ENCODE measurements at regions not wholly inside any gene's neighbourhood (a gene's known extent, or its start where the extent isn't known, plus 50 kb on each side); places are given as distances from the start of the nearest gene placed in this dataset.

DNA sequence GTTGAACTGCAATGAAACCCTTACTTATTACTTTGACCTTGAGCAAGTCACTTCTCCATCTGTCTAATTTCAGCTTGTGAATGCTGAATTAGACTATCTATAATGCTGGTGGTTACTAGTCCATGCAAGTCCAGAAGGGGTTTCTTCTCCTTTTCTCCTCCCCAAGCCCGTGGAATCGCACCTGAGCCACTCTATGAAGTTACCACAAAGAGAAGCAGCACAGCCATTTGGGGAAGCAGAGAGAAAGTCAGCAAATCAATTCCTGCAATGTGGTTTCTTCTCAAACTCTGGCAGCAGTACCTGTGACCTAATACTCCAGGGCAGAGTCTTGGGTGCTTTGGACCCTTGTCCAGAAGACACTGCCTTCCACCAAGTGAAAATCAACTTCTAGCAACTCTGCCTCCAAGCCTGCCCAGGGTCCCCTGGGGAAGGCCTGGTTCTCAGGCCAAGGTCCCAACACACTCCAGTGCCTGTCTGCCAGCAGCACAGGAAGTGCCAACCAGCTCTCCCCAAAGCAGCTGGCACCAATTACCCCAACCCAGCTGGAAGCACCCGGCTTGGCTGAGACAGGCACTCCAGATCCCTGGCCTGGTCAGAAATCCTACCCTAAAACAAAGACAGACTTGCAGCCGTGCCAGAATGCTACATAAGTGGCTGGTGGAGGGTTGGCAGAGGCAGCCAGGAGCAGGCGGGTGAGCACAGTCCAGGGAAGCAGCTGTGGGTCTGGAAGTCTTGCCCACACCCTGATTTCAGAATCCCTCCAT is 200.3 kb downstream of the LSM5 start:
- Histone ChIP-seq H3K27ac (no peak overlapping the region), H3K4me1 (replicated peaks in 1 of 2) (no peaks in the 10 kb centered on the region), H3K27me3 (no peaks in the 10 kb centered on the region), H3K4me3 (no peak overlapping the region), H3K9me3 (replicated peaks in 1 of 3) (no peaks in the 10 kb centered on the region), H3K36me3 (replicated peaks in 1 of 2) (no peaks in the 10 kb centered on the region)
- TF ChIP-seq, protein P1, sequence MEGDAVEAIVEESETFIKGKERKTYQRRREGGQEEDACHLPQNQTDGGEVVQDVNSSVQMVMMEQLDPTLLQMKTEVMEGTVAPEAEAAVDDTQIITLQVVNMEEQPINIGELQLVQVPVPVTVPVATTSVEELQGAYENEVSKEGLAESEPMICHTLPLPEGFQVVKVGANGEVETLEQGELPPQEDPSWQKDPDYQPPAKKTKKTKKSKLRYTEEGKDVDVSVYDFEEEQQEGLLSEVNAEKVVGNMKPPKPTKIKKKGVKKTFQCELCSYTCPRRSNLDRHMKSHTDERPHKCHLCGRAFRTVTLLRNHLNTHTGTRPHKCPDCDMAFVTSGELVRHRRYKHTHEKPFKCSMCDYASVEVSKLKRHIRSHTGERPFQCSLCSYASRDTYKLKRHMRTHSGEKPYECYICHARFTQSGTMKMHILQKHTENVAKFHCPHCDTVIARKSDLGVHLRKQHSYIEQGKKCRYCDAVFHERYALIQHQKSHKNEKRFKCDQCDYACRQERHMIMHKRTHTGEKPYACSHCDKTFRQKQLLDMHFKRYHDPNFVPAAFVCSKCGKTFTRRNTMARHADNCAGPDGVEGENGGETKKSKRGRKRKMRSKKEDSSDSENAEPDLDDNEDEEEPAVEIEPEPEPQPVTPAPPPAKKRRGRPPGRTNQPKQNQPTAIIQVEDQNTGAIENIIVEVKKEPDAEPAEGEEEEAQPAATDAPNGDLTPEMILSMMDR (IDR thresholded peaks at IDR 0.05), result no peak
- TF ChIP-seq POLR2A (IDR thresholded peaks at IDR 0.05), result no peak
- WGBS, 4 donors, result 66 to 90% (median 75%) methylated on average over 3 to 5 of the region's 5 CpGs
- peak in 1 of 7 donors; percentile 54 for DNase-seq
- intact Hi-C loops (cut with DNase I), result no loop called here

DNA sequence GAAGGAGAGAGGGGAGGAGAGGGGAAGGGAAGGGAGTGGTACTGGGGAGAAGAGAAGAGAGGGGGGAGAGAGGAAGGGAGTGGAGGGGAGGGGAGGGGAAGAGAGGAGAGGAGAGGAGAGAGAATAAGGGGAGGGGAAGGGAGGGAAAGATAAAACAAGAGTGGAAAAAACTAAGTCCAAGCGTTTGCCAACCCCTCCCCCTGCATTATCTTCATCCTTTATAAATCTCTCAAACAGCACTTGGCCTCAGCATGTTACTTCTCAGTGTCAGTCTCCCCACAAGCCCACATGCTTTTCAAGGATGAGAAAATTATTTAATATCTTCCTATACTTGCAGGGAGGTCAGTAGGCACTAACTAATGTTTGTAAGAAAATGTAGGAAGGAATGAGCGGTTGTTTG is 204.5 kb downstream of the LSM5 start:
- intact Hi-C loops (cut with DNase I), result no loop called here
- WGBS, 4 donors, result 44 to 61% (median 54%) methylated on average over 2 of the region's 2 CpGs
- TF ChIP-seq POLR2A (IDR thresholded peaks at IDR 0.05), result no peak
- TF ChIP-seq, protein P1 (IDR thresholded peaks at IDR 0.05), result no peak

DNA sequence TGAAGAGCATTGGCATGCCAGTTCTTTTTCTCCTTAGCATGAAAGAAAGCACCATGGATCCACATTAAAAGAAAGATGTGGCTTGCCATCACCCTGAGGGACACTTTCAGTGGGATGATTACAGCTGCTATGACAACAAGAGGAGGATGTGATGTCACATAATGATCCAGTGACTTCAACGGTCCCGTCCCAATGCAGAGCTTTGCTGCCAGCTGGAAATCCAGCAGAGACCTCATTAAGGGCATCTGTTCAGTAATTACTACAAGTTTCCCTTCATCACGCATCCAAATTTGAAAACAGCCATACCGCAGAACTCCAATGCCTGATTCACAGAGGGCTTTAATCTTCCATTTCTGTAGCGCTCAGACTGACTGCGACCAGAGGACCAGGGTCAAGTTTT is 206.6 kb downstream of the LSM5 start:
- 75 to 80% (median 77%) methylated on average over 6 of the region's 6 CpGs for WGBS, 4 donors
- H3K9me3 ChIP-seq (replicated peaks in 1 of 3), result no peaks in the 10 kb centered on the region
- TF ChIP-seq, protein P1 (IDR thresholded peaks at IDR 0.05), result no peak
- TF ChIP-seq POLR2A (IDR thresholded peaks at IDR 0.05), result no peak

More for the DNA sequence above, 204.5 kb downstream of the LSM5 start:
- H3K4me3 ChIP-seq, result no peak overlapping the region
- H3K9me3 ChIP-seq (replicated peaks in 1 of 3), result no peaks in the 10 kb centered on the region
- no peaks in the 10 kb centered on the region for H3K27me3 ChIP-seq
- DNase-seq, result no peak
- H3K27ac ChIP-seq, result no peak overlapping the region
- no peaks in the 10 kb centered on the region for H3K4me1 ChIP-seq (replicated peaks in 1 of 2)
- no peaks in the 10 kb centered on the region for H3K36me3 ChIP-seq (replicated peaks in 1 of 2)

DNA sequence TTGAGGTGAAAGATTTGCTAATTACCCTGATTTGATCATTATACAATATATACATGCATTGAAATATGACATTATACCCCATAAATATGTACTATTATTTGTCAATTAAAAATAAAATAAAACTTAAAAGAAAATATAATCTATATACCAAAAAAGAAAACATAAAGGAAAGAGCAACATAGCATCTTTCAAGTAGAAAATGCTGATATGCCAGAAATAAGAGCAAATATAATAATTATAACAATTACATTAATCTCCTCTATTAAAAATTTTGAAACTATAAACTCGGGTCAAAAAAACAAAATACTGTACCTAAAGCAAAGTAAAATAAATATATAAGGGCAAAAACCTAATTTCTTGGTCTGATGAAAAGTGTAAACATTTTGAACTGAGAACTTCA is 209.3 kb upstream of the PDE1C start:
- DNase-seq, result no peak
- no peak for TF ChIP-seq POLR2A (IDR thresholded peaks at IDR 0.05)
- TF ChIP-seq, protein P1 (IDR thresholded peaks at IDR 0.05), result no peak
- Histone ChIP-seq H3K27ac (no peak overlapping the region), H3K27me3 (no peaks in the 10 kb centered on the region), H3K36me3 (replicated peaks in 1 of 2) (no peaks in the 10 kb centered on the region), H3K9me3 (replicated peaks in 1 of 3) (no peaks in the 10 kb centered on the region), H3K4me3 (no peak overlapping the region), H3K4me1 (replicated peaks in 1 of 2) (no peaks in the 10 kb centered on the region)
- WGBS, 4 donors, result 33 to 42% (median 40%) methylated on average over 1 of the region's 1 CpG
- intact Hi-C loops (cut with DNase I), result no loop called here

More for the DNA sequence above, 206.6 kb downstream of the LSM5 start:
- Histone ChIP-seq H3K4me1 (replicated peaks in 1 of 2) (no peaks in the 10 kb centered on the region), H3K36me3 (replicated peaks in 1 of 2) (no peaks in the 10 kb centered on the region), H3K4me3 (no peak overlapping the region), H3K27ac (no peak overlapping the region), H3K27me3 (no peaks in the 10 kb centered on the region)
- no peak for DNase-seq
- intact Hi-C loops (cut with DNase I), result no loop called here
